ENCODE measurements at regions not wholly inside any gene's neighbourhood (a gene's known extent, or its start where the extent isn't known, plus 50 kb on each side); places are given as distances from the start of the nearest gene placed in this dataset.

DNA sequence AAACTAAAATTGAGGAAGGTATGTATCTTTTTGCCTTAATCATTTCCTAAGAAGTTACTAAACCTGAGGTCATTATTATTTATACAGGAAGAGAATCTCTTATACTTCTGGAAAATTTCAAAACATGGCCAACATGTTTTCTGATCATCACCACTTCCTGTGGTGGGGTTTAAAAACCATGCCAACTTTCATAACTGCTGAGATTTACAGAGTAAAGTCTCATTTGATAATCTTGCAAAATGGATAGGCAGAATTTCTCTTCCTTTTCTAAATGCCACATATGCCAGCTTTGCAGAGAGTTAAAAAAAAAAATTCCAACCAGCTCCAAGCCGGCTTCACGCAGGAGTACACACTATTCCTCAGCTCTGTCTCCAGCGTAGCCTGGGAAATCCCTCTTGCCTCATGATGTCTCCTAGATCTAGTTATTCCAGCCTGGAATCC lies 124.3 kb upstream of the SPRED1 start (continued):
- TF ChIP-seq EZH2 (IDR thresholded peaks at IDR 0.05; ENCODE audit: low read depth, low read length, severe bottlenecking): no peak
- TF ChIP-seq RFX5 (IDR thresholded peaks at IDR 0.05; ENCODE audit: borderline replicate concordance, low read depth, low read length): no peak
- no peak for TF ChIP-seq JUND (IDR thresholded peaks at IDR 0.05; ENCODE audit: low read length)
- no peak for TF ChIP-seq POLR2A (IDR thresholded peaks at IDR 0.05; ENCODE audit: control extremely low read depth in 1 of 2, low read depth in 2 of 2, low read length in 2 of 2)
- TF ChIP-seq NRF1 (IDR thresholded peaks at IDR 0.05; ENCODE audit: low read depth, low read length): no peak
- no peak for TF ChIP-seq GTF2F1 (IDR thresholded peaks at IDR 0.05; ENCODE audit: borderline replicate concordance, low read depth, low read length)
